HEK293T (cell line): ENCODE measurements at regions not wholly inside any gene's neighbourhood (a gene's known extent, or its start where the extent isn't known, plus 50 kb on each side); places are given as distances from the start of the nearest gene placed in this dataset.

Experiments used
- CTCF ChIA-PET: fragments of 350-600 bp; formaldehyde crosslinking; extraction: SDS; loops from one replicate; lab custom pipeline; 2021; ENCODE audit warnings: antibody characterized with exemption, inconsistent platforms; lab: Yijun Ruan, JAX
- POLR2A ChIA-PET: fragments of 350-600 bp; formaldehyde crosslinking; extraction: SDS; loops from one replicate; lab custom pipeline; 2020; ENCODE audit warnings: antibody characterized with exemption, inconsistent platforms; lab: Yijun Ruan, JAX
- DNase-seq: peaks from one replicate; pipeline ENCODE4 v3.0.0; 2012; ENCODE audit warnings: mixed read lengths; ENCODE audit errors: extremely low spot score
- ARNT ChIP-seq: fragments of 450-650 bp; IDR thresholded peaks from 2 replicates; pipeline ENCODE4 v1.6.1; 2017; ENCODE audit warnings: mild to moderate bottlenecking
- BHLHE40 ChIP-seq: fragments of 450-650 bp; IDR thresholded peaks from 2 replicates; pipeline ENCODE4 v1.6.1; 2016; ENCODE audit warnings: mild to moderate bottlenecking, moderate library complexity, borderline replicate concordance
- CTBP1 ChIP-seq: fragments of 450-650 bp; IDR thresholded peaks from 2 replicates; pipeline ENCODE4 v1.6.1; 2016; ENCODE audit warnings: borderline replicate concordance
- ELF4 ChIP-seq: fragments of 450-650 bp; IDR thresholded peaks from 2 replicates; pipeline ENCODE4 v1.6.1; 2017; ENCODE audit warnings: antibody characterized with exemption
- FOXA1 ChIP-seq: fragments of 450-650 bp; IDR thresholded peaks from 2 replicates; pipeline ENCODE4 v1.6.1; 2016; ENCODE audit warnings: mild to moderate bottlenecking
- FOXK2 ChIP-seq: fragments of 450-650 bp; IDR thresholded peaks from 2 replicates; pipeline ENCODE4 v1.6.1; 2016; ENCODE audit warnings: mild to moderate bottlenecking
- FOXM1 ChIP-seq: fragments of 450-650 bp; IDR thresholded peaks from 2 replicates; pipeline ENCODE4 v1.6.1; 2017; ENCODE audit warnings: mild to moderate bottlenecking, borderline replicate concordance
- HDGF ChIP-seq: fragments of 450-650 bp; IDR thresholded peaks from 2 replicates; pipeline ENCODE4 v1.6.1; 2017; ENCODE audit warnings: antibody characterized with exemption, borderline replicate concordance
- L3MBTL2 ChIP-seq: fragments of 450-650 bp; conservative IDR thresholded peaks from 2 replicates; pipeline ENCODE4 v1.6.1; 2016; ENCODE audit warnings: mild to moderate bottlenecking
- LEF1 ChIP-seq: fragments of 450-650 bp; IDR thresholded peaks from 2 replicates; pipeline ENCODE4 v1.6.1; 2017; ENCODE audit warnings: mild to moderate bottlenecking, borderline replicate concordance
- NFRKB ChIP-seq: fragments of 450-650 bp; IDR thresholded peaks from 2 replicates; pipeline ENCODE4 v1.6.1; 2016; ENCODE audit warnings: mild to moderate bottlenecking, moderate library complexity
- SP1 ChIP-seq: fragments of 450-650 bp; IDR thresholded peaks from 2 replicates; pipeline ENCODE4 v1.6.1; 2017
- SUZ12 ChIP-seq: fragments of 450-650 bp; IDR thresholded peaks from 2 replicates; pipeline ENCODE4 v1.6.1; 2016; ENCODE audit warnings: mild to moderate bottlenecking
- TARDBP ChIP-seq: fragments of 450-650 bp; IDR thresholded peaks from 2 replicates; pipeline ENCODE4 v1.6.1; 2016
- ZNF384 ChIP-seq: fragments of 450-650 bp; IDR thresholded peaks from 2 replicates; pipeline ENCODE4 v1.6.1; 2016
- TF ChIP-seq, protein P1 (sequence below): fragments of 450-650 bp; IDR thresholded peaks from 2 replicates; pipeline ENCODE4 v1.6.1; 2016

DNA sequence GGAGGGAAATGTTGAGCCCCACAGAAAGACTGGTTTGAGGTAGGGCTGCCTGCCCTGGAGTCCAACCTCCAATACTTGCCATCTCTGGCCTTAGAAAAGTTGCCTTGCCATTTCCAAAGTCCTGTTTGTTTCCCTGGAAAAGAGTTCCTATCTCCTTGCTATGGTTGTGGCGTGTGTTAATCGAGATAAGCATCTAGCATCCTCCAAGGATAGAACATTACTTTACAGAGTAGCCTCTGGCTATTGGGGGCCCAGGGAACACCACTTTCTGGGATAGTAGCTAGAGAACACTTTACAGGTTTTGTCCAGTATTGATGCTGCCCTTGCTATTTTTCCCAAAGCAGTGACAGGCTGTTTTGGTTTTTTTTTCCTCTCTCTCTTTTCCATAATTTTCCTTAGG is 57.4 kb upstream of the SASH1 start:
- CTCF ChIA-PET = no interaction called here
- POLR2A ChIA-PET = no interaction called here

DNA sequence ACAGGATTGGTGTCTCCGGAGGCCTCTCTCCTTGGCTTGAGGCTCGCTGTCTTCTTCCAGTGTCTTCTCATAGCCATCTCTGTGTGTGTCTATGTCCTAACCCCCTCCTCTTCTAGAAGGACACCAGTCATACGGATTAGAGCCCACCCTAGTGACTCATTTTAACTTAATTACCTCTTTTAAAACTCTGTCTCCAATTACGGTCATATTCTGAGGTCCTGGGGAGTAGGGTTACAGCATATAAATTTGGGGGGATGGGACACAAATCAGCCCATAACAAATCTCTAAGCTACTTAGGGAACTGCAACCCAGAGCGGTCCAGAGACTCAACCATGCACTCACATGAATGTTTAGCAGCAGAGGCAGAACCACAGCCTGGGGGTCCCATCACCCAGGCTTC is 56.1 kb upstream of the SASH1 start:
- ChIA-PET CTCF (no interaction called here), POLR2A (no interaction called here)
- DNase-seq = no peak
- no peak for TF ChIP-seq FOXK2
- TF ChIP-seq CTBP1 = no peak
- no peak for TF ChIP-seq SP1
- no peak for TF ChIP-seq SUZ12
- TF ChIP-seq ZNF384 = no peak

More for the DNA sequence above, 57.4 kb upstream of the SASH1 start:
- TF ChIP-seq FOXA1 = no peak
- TF ChIP-seq CTBP1 = no peak
- TF ChIP-seq FOXK2 = no peak
- TF ChIP-seq FOXM1 = no peak
- no peak for TF ChIP-seq L3MBTL2
- TF ChIP-seq ELF4 = no peak
- TF ChIP-seq BHLHE40 = no peak
- no peak for TF ChIP-seq TARDBP
- TF ChIP-seq SP1 = no peak
- TF ChIP-seq ARNT = no peak
- TF ChIP-seq SUZ12 = no peak
- TF ChIP-seq LEF1 = no peak
- no peak for TF ChIP-seq HDGF
- no peak for TF ChIP-seq ZNF384
- TF ChIP-seq, protein P1, sequence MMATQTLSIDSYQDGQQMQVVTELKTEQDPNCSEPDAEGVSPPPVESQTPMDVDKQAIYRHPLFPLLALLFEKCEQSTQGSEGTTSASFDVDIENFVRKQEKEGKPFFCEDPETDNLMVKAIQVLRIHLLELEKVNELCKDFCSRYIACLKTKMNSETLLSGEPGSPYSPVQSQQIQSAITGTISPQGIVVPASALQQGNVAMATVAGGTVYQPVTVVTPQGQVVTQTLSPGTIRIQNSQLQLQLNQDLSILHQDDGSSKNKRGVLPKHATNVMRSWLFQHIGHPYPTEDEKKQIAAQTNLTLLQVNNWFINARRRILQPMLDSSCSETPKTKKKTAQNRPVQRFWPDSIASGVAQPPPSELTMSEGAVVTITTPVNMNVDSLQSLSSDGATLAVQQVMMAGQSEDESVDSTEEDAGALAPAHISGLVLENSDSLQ = no peak
- no peak for TF ChIP-seq NFRKB
- no peak for DNase-seq

DNA sequence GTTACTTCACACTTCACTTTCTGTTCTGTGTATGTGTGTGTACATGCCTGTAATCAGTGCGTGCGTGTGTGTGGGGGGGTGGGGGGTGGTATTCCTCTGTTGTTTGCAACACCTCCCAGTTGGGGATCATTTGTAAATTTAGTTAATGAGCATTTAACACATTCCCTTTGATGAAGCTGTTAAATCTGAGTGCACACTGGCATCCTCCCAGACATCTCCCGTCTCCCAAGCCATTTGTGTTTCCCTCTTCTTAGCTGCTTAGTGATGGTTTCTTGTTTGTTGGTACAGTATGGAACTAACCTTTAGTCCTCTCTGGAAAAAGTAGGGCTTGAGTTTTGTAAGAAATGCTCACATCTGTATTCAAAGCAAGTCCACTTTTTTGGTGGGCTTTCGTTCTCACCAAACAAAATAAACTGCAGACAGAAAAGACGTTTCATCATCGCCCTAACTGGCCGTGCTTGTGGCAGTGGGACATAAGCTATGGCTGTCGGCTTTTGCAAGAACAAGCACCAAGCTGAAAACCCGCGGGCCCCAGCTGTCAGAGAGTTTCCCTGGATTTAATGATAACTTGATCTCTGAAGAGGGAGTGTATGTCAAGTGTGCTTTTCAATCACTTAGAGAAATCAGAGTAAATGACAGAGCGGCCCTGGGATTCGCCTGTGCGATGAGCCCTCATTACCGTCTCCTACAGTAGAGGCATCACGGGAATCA is 54.9 kb upstream of the SASH1 start:
- TF ChIP-seq HDGF = no peak
- TF ChIP-seq ARNT = no peak
- no peak for TF ChIP-seq SP1
- TF ChIP-seq FOXM1 = no peak
- TF ChIP-seq SUZ12 = no peak
- no peak for TF ChIP-seq NFRKB
- TF ChIP-seq FOXK2 = no peak
- no peak for TF ChIP-seq FOXA1
- no peak for TF ChIP-seq CTBP1
- no peak for TF ChIP-seq L3MBTL2
- POLR2A ChIA-PET = no interaction called here
- CTCF ChIA-PET = no interaction called here
- no peak for DNase-seq

DNA sequence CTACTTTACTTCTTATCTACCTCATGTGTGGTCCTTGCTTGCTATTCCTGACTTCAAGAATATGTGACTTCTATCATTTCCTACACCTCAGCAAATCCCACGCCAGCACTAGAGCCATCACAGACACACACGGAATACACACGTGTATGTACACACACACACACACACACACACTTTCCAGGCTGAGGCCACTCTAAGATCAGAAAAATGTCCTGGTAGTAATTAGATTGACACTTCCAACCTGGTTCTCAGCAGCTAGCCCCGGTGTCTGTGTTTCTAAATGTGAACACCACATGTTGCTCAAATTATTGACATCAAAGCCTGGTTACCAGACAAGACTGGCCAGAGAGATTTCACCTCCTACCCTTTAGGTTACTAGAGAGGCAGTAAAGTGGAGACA is 54.1 kb upstream of the SASH1 start:
- TF ChIP-seq FOXM1 (no peak), CTBP1 (no peak), ARNT (no peak), ELF4 (no peak), NFRKB (no peak), ZNF384 (no peak)
- TF ChIP-seq, protein P1 = no peak
- DNase-seq = no peak
- CTCF ChIA-PET = no interaction called here
- POLR2A ChIA-PET = no interaction called here

GRCh38 chr6:148289153-148289552 is 53.5 kb upstream of the SASH1 start:
- CTCF ChIA-PET = no interaction called here
- TF ChIP-seq ZNF384 (no peak), FOXK2 (no peak), HDGF (no peak)
- POLR2A ChIA-PET = no interaction called here
- no peak for DNase-seq

DNA sequence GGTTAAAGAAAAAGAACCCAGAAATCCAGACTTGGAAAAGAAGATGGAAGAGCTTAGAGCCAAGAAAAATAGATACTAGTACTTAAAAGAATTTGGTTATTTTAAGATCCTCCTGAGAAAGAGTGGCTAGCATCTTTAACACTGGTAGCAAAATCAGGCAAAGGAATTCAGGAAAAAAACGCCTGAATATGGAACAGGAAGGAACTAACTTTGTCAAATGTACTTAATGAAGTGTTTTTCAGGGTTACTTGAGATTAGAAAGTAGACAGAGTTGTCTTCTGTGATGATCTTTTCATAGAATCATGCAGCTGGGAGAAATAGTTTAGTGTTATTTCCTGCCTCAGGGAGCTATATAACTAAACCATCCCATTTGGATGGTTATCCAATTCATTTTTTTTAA is 50.8 kb upstream of the SASH1 start:
- DNase-seq = no peak
- TF ChIP-seq LEF1 (no peak), CTBP1 (no peak), L3MBTL2 (no peak), SP1 (no peak), ELF4 (no peak), ARNT (no peak), SUZ12 (no peak), ZNF384 (no peak), BHLHE40 (no peak), HDGF (no peak), TARDBP (no peak), FOXK2 (no peak), NFRKB (no peak)
- TF ChIP-seq, protein P1 = no peak
- CTCF ChIA-PET = no interaction called here
- POLR2A ChIA-PET = no interaction called here
